ENCODE measurements at regions not wholly inside any gene's neighbourhood (a gene's known extent, or its start where the extent isn't known, plus 50 kb on each side); places are given as distances from the start of the nearest gene placed in this dataset.

- no peak for DNase-seq (ENCODE audit: extremely low spot score)
- no peaks in the 10 kb centered on the region for H3K27me3 ChIP-seq
- H3K36me3 ChIP-seq = no peaks in the 10 kb centered on the region
- H3K4me3 ChIP-seq = no peak overlapping the region
- TF ChIP-seq EP300 (IDR thresholded peaks at IDR 0.05) (no peak), POLR2AphosphoS5 (IDR thresholded peaks at IDR 0.05) (no peak), POLR2A (IDR thresholded peaks at IDR 0.05; ENCODE audit: low read depth) (no peak)
- TF ChIP-seq, protein P1, sequence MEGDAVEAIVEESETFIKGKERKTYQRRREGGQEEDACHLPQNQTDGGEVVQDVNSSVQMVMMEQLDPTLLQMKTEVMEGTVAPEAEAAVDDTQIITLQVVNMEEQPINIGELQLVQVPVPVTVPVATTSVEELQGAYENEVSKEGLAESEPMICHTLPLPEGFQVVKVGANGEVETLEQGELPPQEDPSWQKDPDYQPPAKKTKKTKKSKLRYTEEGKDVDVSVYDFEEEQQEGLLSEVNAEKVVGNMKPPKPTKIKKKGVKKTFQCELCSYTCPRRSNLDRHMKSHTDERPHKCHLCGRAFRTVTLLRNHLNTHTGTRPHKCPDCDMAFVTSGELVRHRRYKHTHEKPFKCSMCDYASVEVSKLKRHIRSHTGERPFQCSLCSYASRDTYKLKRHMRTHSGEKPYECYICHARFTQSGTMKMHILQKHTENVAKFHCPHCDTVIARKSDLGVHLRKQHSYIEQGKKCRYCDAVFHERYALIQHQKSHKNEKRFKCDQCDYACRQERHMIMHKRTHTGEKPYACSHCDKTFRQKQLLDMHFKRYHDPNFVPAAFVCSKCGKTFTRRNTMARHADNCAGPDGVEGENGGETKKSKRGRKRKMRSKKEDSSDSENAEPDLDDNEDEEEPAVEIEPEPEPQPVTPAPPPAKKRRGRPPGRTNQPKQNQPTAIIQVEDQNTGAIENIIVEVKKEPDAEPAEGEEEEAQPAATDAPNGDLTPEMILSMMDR (IDR thresholded peaks at IDR 0.05) = no peak
- H3K27ac ChIP-seq (replicated peaks in 1 of 4) = no peak overlapping the region
- H3K9me3 ChIP-seq = peaks cover 0 to 7% (median 2%) of the 10 kb centered on the region in 4 donors
- intact Hi-C loops (cut with DNase I) = no loop called here
- peaks cover 0 to 6% (median 5%) of the 10 kb centered on the region in 4 donors for H3K4me1 ChIP-seq
Observed at GRCh38 chr2:9082158-9082557, 78.7 kb upstream of the MBOAT2 start.

DNA sequence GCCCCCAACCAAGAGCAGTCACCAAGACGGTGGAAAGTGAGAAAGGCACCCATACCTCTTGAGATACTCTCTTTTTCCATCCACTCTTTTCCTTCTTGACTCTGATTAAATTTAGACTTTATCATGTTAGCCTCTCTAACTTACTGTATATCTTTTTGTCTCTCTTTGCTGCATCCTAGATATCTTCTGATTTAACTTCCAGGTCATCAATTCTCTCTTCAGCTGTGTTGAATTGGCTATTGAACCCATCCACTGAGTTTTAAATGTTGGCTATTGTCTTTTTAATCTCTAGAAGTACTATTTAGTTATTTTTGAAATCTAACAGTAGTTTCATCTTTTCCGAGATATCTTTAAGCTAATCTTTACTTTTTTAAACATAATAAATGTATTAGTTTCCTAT lies 78.3 kb upstream of the MBOAT2 start:
- Histone ChIP-seq H3K36me3 (no peaks in the 10 kb centered on the region), H3K4me3 (no peak overlapping the region), H3K27ac (replicated peaks in 1 of 4) (no peak overlapping the region), H3K4me1 (peaks cover 0 to 2% (median under 1%) of the 10 kb centered on the region in 4 donors), H3K9me3 (peaks cover 0 to 7% (median 2%) of the 10 kb centered on the region in 4 donors), H3K27me3 (no peaks in the 10 kb centered on the region)
- TF ChIP-seq EP300 (IDR thresholded peaks at IDR 0.05) (no peak), POLR2AphosphoS5 (IDR thresholded peaks at IDR 0.05) (no peak), POLR2A (IDR thresholded peaks at IDR 0.05; ENCODE audit: low read depth) (no peak)
- TF ChIP-seq, protein P1 (IDR thresholded peaks at IDR 0.05) = no peak
- WGBS = 93% methylated on average over 2 of the region's 2 CpGs
- intact Hi-C loops (cut with DNase I) = no loop called here
- DNase-seq (ENCODE audit: extremely low spot score) = no peak

GRCh38 chr2:9078405-9078804 lies 74.9 kb upstream of the MBOAT2 start:
- TF ChIP-seq EP300 (IDR thresholded peaks at IDR 0.05) (no peak), POLR2A (IDR thresholded peaks at IDR 0.05; ENCODE audit: low read depth) (no peak), POLR2AphosphoS5 (IDR thresholded peaks at IDR 0.05) (no peak)
- TF ChIP-seq, protein P1 (IDR thresholded peaks at IDR 0.05) = no peak
- 91% methylated on average over 8 of the region's 8 CpGs for WGBS
- Histone ChIP-seq H3K9me3 (peaks cover 0 to 7% (median 2%) of the 10 kb centered on the region in 4 donors), H3K36me3 (no peaks in the 10 kb centered on the region), H3K27ac (replicated peaks in 1 of 4) (no peak overlapping the region), H3K4me3 (no peak overlapping the region), H3K27me3 (no peaks in the 10 kb centered on the region), H3K4me1 (no peaks in the 10 kb centered on the region)
- DNase-seq (ENCODE audit: extremely low spot score) = no peak
- intact Hi-C loops (cut with DNase I) = no loop called here

- Histone ChIP-seq H3K4me1 (no peaks in the 10 kb centered on the region), H3K27me3 (no peaks in the 10 kb centered on the region), H3K36me3 (no peaks in the 10 kb centered on the region), H3K4me3 (no peak overlapping the region), H3K9me3 (peaks cover 0 to 7% (median 2%) of the 10 kb centered on the region in 4 donors), H3K27ac (replicated peaks in 1 of 4) (no peak overlapping the region)
- WGBS = 71% methylated on average over 2 of the region's 2 CpGs
- no peak for DNase-seq (ENCODE audit: extremely low spot score)
- TF ChIP-seq, protein P1 (IDR thresholded peaks at IDR 0.05) = no peak
- TF ChIP-seq EP300 (IDR thresholded peaks at IDR 0.05) (no peak), POLR2AphosphoS5 (IDR thresholded peaks at IDR 0.05) (no peak), POLR2A (IDR thresholded peaks at IDR 0.05; ENCODE audit: low read depth) (no peak)
- intact Hi-C loops (cut with DNase I) = no loop called here
Observed at GRCh38 chr2:9077691-9078090, 74.2 kb upstream of the MBOAT2 start.

DNA sequence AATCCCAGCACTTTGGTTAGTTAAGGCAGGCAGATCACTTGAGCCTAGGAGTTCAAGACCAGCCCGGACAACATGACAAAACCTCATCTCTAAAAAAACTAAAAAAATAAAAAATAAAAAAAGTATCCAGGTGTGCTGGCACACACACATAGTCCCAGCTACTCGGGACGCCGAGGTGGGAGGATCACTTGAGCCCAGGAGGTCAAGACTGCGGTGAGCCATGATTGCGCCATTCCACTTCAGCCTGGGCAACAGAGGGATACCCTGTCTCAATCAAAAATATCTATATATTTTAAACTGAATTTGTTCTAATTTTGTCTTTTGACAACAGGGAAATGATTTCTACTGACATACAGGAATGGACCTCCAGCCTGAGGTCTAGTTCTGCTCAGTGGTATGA lies 73.3 kb upstream of the MBOAT2 start:
- intact Hi-C loops (cut with DNase I) = no loop called here
- Histone ChIP-seq H3K4me1 (no peaks in the 10 kb centered on the region), H3K36me3 (no peaks in the 10 kb centered on the region), H3K27ac (replicated peaks in 1 of 4) (no peak overlapping the region), H3K4me3 (no peak overlapping the region), H3K9me3 (peaks cover 0 to 6% (median 2%) of the 10 kb centered on the region in 4 donors), H3K27me3 (no peaks in the 10 kb centered on the region)
- TF ChIP-seq POLR2AphosphoS5 (IDR thresholded peaks at IDR 0.05) (no peak), EP300 (IDR thresholded peaks at IDR 0.05) (no peak), POLR2A (IDR thresholded peaks at IDR 0.05; ENCODE audit: low read depth) (no peak)
- TF ChIP-seq, protein P1 (IDR thresholded peaks at IDR 0.05) = no peak
- no peak for DNase-seq (ENCODE audit: extremely low spot score)
- 90% methylated on average over 6 of the region's 6 CpGs for WGBS

Data from esophagus muscularis mucosa (tissue), 4 donors.